GM12878 (cell line): ENCODE measurements at regions not wholly inside any gene's neighbourhood (a gene's known extent, or its start where the extent isn't known, plus 50 kb on each side); places are given as distances from the start of the nearest gene placed in this dataset.

Experiments
- ATAC-seq: fragments of 200-7000 bp; cut with Tn5 transposase; 3 replicates; pipeline ENCODE4 v1.9.1; 2020; ENCODE audit warnings: mild to moderate bottlenecking, moderate library complexity
- BruUV-seq: library from RNA; stranded (reverse); fragments of 400-500 nt; replicated peaks from 2 replicates; lab custom pipeline; 2021; lab: Mats Ljungman, UMichigan
- CTCF ChIA-PET: fragments of 300-600 bp; sonication (Branson Sonifier 250); formaldehyde crosslinking; extraction: SDS; loops from one replicate; lab custom pipeline; 2021; ENCODE audit warnings: inconsistent platforms; lab: Yijun Ruan, JAX
- POLR2A ChIA-PET: fragments of 350-600 bp; formaldehyde crosslinking; extraction: SDS; loops from one replicate; lab custom pipeline; 2021; ENCODE audit warnings: inconsistent platforms; lab: Charles Lee
- RAD21 ChIA-PET: fragments of 300-600 bp; sonication (Branson Sonifier 250); formaldehyde crosslinking; loops from one replicate; lab custom pipeline; 2023; ENCODE audit warnings: antibody characterized with exemption; ENCODE audit not compliant: unreplicated experiment; lab: Charles Lee
- SMC1A ChIA-PET: fragments of 300-600 bp; sonication (Branson Sonifier 250); formaldehyde crosslinking; loops from one replicate; lab custom pipeline; 2023; ENCODE audit not compliant: unreplicated experiment, uncharacterized antibody; lab: Charles Lee
- DNase-seq: peaks from one replicate; pipeline ENCODE4 v3.0.0-alpha.2; 2011; ENCODE audit warnings: low read depth, low spot score
- FAIRE-seq: peaks from 3 replicates; lab custom pipeline; 2011; peaks lifted over from hg19 to GRCh38; lab: Jason Lieb, UNC
- H2AFZ ChIP-seq: 2 replicates; pipeline ENCODE4 v1.6.0; 2011; ENCODE audit warnings: low read depth, low read length, control low read depth; ENCODE audit not compliant: control insufficient read depth
- H3K27ac ChIP-seq: 2 replicates; pipeline ENCODE4 v1.5.1; 2011; ENCODE audit warnings: control low read depth; ENCODE audit not compliant: control insufficient read depth, insufficient read depth
- H3K27me3 ChIP-seq, 2 experiments: replicated peaks in 1 of 2; 2 replicates each; pipeline versions ENCODE4 v1.6.0 to v1.6.1; 2011; ENCODE audit warnings: low read length in 1 of 2; ENCODE audit not compliant: control insufficient read depth in 2 of 2, insufficient read depth in 2 of 2
- H3K36me3 ChIP-seq, 2 experiments: 2 replicates each; pipeline ENCODE4 v1.5.1; 2011; ENCODE audit warnings: low read length in 1 of 2; ENCODE audit not compliant: control insufficient read depth in 2 of 2, insufficient read depth in 2 of 2
- H3K4me1 ChIP-seq: 2 replicates; pipeline ENCODE4 v1.6.1; 2011; ENCODE audit warnings: mild to moderate bottlenecking, low read length, moderate library complexity, mixed read lengths; ENCODE audit not compliant: control insufficient read depth, insufficient read depth
- H3K4me2 ChIP-seq: 2 replicates; pipeline ENCODE4 v1.6.0; 2011; ENCODE audit warnings: control low read depth; ENCODE audit not compliant: control insufficient read depth, insufficient read depth
- H3K4me3 ChIP-seq: fragments of 200-600 bp; sonication (generic); 2 replicates; pipeline ENCODE4 v1.5.1; 2016
- H3K79me2 ChIP-seq: 2 replicates; pipeline ENCODE4 v1.6.0; 2011; ENCODE audit warnings: low read length; ENCODE audit not compliant: control insufficient read depth, insufficient read depth
- H3K9ac ChIP-seq: 2 replicates; pipeline ENCODE4 v1.8.0; 2011; ENCODE audit warnings: low read length, control low read depth, mixed read lengths; ENCODE audit not compliant: control insufficient read depth, insufficient read depth
- H3K9me3 ChIP-seq: replicated peaks from 3 replicates; pipeline ENCODE4 v1.5.1; 2011; ENCODE audit warnings: mild to moderate bottlenecking, low read length; ENCODE audit not compliant: control insufficient read depth, insufficient read depth
- H4K20me1 ChIP-seq: 2 replicates; pipeline ENCODE4 v1.6.0; 2011; ENCODE audit not compliant: control insufficient read depth, insufficient read depth
- CHD2 ChIP-seq: IDR thresholded peaks from 2 replicates; pipeline ENCODE4 v1.6.1; 2011; ENCODE audit warnings: low read depth, low read length, improper control_type of control experiment, borderline replicate concordance
- CREB1 ChIP-seq: IDR thresholded peaks from 2 replicates; pipeline ENCODE4 v1.6.1; 2012; ENCODE audit warnings: low read depth, mild to moderate bottlenecking, inconsistent platforms
- FOS ChIP-seq: IDR thresholded peaks from 3 replicates; pipeline ENCODE4 v1.6.1; 2011; ENCODE audit warnings: borderline replicate concordance; ENCODE audit not compliant: insufficient read length; ENCODE audit errors: extremely low read depth
- FOXM1 ChIP-seq: IDR thresholded peaks from 2 replicates; pipeline ENCODE4 v1.6.1; 2012; ENCODE audit warnings: low read depth, mild to moderate bottlenecking, inconsistent platforms, low read length, moderate library complexity
- GATAD2B ChIP-seq: fragments of 450-650 bp; conservative IDR thresholded peaks from 2 replicates; pipeline ENCODE4 v1.6.1; 2017; ENCODE audit warnings: low read depth, mild to moderate bottlenecking, moderate library complexity
- MXI1 ChIP-seq: fragments of 150-350 bp; IDR thresholded peaks from 2 replicates; pipeline ENCODE4 v1.6.1; 2011; ENCODE audit warnings: low read depth, mild to moderate bottlenecking, inconsistent platforms, low read length, improper control_type of control experiment
- NFYB ChIP-seq: IDR thresholded peaks from 2 replicates; pipeline ENCODE4 v1.6.1; 2011; ENCODE audit warnings: low read depth, mild to moderate bottlenecking, low read length, improper control_type of control experiment, moderate library complexity; ENCODE audit not compliant: insufficient read depth
- NR2C1 ChIP-seq: fragments of 450-650 bp; IDR thresholded peaks from 2 replicates; pipeline ENCODE4 v1.6.1; 2017; ENCODE audit warnings: antibody characterized with exemption, mild to moderate bottlenecking, moderate library complexity
- NR2C2 ChIP-seq: IDR thresholded peaks from 2 replicates; pipeline ENCODE4 v1.6.1; 2011; ENCODE audit warnings: borderline replicate concordance, low read depth; ENCODE audit not compliant: control insufficient read depth, insufficient read length
- PML ChIP-seq: IDR thresholded peaks from 2 replicates; pipeline ENCODE4 v1.6.1; 2012; ENCODE audit warnings: low read length, inconsistent platforms
- POLR2A ChIP-seq: IDR thresholded peaks from 2 replicates; pipeline ENCODE4 v1.6.1; 2011; ENCODE audit warnings: low read depth, mild to moderate bottlenecking, low read length
- POLR2AphosphoS5 ChIP-seq: IDR thresholded peaks from 2 replicates; pipeline ENCODE4 v1.6.1; 2011; ENCODE audit warnings: mild to moderate bottlenecking, low read length, inconsistent platforms
- RAD51 ChIP-seq: fragments of 450-650 bp; IDR thresholded peaks from 2 replicates; pipeline ENCODE4 v1.6.1; 2016; ENCODE audit warnings: moderate library complexity, mild to moderate bottlenecking, inconsistent platforms
- RELA ChIP-seq: fragments of 450-650 bp; IDR thresholded peaks from 2 replicates; pipeline ENCODE4 v1.8.0; 2014; ENCODE audit warnings: borderline replicate concordance; ENCODE audit not compliant: partially characterized antibody
- SMARCA5 ChIP-seq: fragments of 450-650 bp; IDR thresholded peaks from 2 replicates; pipeline ENCODE4 v1.6.1; 2017; ENCODE audit warnings: mild to moderate bottlenecking
- TAF1 ChIP-seq: IDR thresholded peaks from 2 replicates; pipeline ENCODE4 v1.6.1; 2011; ENCODE audit warnings: mild to moderate bottlenecking, low read depth, low read length, borderline replicate concordance
- USF2 ChIP-seq: IDR thresholded peaks from 2 replicates; pipeline ENCODE4 v1.6.1; 2011; ENCODE audit warnings: low read depth, low read length, improper control_type of control experiment, borderline replicate concordance
- ZNF24 ChIP-seq: fragments of 450-650 bp; IDR thresholded peaks from 2 replicates; pipeline ENCODE4 v1.6.1; 2017; ENCODE audit warnings: antibody characterized with exemption, mild to moderate bottlenecking
- ZZZ3 ChIP-seq: IDR thresholded peaks from 2 replicates; pipeline ENCODE4 v1.6.1; 2011; ENCODE audit warnings: low read depth; ENCODE audit not compliant: control insufficient read depth, insufficient read length
- WGBS: methylation state at CpG from one replicate; pipeline ENCODE4 v1.1.6; 2016; ENCODE audit warnings: low lambda C conversion rate; ENCODE audit not compliant: insufficient replicate concordance, insufficient coverage; ENCODE audit errors: missing lambda C conversion rate; 5-methylcytosine and 5-hydroxymethylcytosine counted together
- in situ Hi-C: fragments of 300-500 bp; cut with MboI; formaldehyde crosslinking; loops from 9 replicates; pipeline ENCODE4 v1.14.3; 2018; ENCODE audit warnings: mixed read lengths
- intact Hi-C: fragments of 100-400 bp; cut with micrococcal nuclease; formaldehyde crosslinking; loops from one replicate; pipeline ENCODE4 v1.14.2; 2022; ENCODE audit not compliant: unreplicated experiment
- TF ChIP-seq, protein P1 (sequence below): fragments of 450-650 bp; IDR thresholded peaks from 2 replicates; pipeline ENCODE4 v1.6.1; 2017; ENCODE audit warnings: borderline replicate concordance
- TF ChIP-seq, protein P2 (sequence below): fragments of 450-650 bp; formaldehyde crosslinking; IDR thresholded peaks from 2 replicates; pipeline ENCODE4 v1.4.0; 2022; ENCODE audit warnings: mild to moderate bottlenecking, moderate library complexity

DNA sequence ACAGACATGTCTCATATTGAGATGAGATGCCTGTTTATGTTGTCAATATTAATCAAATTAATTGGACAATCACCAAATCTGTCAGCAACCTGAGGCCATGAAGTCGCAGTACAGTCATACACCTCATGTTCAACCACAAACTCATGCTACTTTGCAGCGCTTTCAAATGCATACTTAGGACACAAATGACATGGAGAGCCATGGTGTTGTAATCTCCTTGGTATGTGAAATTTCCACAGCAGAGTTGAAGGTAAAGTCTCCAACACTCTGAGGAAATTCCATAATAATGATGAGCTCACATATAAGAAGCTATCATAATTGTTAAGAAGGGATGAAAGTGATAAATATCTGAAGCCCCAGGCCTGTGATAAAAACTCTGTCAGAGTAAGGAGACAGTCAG lies 873.9 kb downstream of the MCTP2 start (continued):
- TF ChIP-seq POLR2AphosphoS5 (no peak), FOS (no peak), ZNF24 (no peak), NR2C1 (no peak)

- H3K4me1 ChIP-seq, result no peaks in the 10 kb centered on the region
- no peak overlapping the region for H2AFZ ChIP-seq
- no peak overlapping the region for H3K4me3 ChIP-seq
- no peaks in the 10 kb centered on the region for H3K79me2 ChIP-seq
- no peaks in the 10 kb centered on the region for H4K20me1 ChIP-seq
- H3K27me3 ChIP-seq, result no peaks in the 10 kb centered on the region
- no peaks in the 10 kb centered on the region for H3K36me3 ChIP-seq
- CTCF ChIA-PET, result no interaction called here
- no peak overlapping the region for H3K27ac ChIP-seq
- DNase-seq (no peak), ATAC-seq (no peak), FAIRE-seq (no peak)
- TF ChIP-seq CHD2, result no peak
- TF ChIP-seq NFYB, result no peak
- no peak for TF ChIP-seq TAF1
- TF ChIP-seq, protein P1, sequence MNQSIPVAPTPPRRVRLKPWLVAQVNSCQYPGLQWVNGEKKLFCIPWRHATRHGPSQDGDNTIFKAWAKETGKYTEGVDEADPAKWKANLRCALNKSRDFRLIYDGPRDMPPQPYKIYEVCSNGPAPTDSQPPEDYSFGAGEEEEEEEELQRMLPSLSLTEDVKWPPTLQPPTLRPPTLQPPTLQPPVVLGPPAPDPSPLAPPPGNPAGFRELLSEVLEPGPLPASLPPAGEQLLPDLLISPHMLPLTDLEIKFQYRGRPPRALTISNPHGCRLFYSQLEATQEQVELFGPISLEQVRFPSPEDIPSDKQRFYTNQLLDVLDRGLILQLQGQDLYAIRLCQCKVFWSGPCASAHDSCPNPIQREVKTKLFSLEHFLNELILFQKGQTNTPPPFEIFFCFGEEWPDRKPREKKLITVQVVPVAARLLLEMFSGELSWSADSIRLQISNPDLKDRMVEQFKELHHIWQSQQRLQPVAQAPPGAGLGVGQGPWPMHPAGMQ, result no peak
- no peak for TF ChIP-seq MXI1
- no peak for TF ChIP-seq RELA
- no peak for TF ChIP-seq PML
- TF ChIP-seq GATAD2B, result no peak
- TF ChIP-seq FOXM1, result no peak
- TF ChIP-seq ZZZ3, result no peak
- TF ChIP-seq SMARCA5, result no peak
- TF ChIP-seq RAD51, result no peak
- TF ChIP-seq USF2, result no peak
- no peak for TF ChIP-seq CREB1
- TF ChIP-seq, protein P2, sequence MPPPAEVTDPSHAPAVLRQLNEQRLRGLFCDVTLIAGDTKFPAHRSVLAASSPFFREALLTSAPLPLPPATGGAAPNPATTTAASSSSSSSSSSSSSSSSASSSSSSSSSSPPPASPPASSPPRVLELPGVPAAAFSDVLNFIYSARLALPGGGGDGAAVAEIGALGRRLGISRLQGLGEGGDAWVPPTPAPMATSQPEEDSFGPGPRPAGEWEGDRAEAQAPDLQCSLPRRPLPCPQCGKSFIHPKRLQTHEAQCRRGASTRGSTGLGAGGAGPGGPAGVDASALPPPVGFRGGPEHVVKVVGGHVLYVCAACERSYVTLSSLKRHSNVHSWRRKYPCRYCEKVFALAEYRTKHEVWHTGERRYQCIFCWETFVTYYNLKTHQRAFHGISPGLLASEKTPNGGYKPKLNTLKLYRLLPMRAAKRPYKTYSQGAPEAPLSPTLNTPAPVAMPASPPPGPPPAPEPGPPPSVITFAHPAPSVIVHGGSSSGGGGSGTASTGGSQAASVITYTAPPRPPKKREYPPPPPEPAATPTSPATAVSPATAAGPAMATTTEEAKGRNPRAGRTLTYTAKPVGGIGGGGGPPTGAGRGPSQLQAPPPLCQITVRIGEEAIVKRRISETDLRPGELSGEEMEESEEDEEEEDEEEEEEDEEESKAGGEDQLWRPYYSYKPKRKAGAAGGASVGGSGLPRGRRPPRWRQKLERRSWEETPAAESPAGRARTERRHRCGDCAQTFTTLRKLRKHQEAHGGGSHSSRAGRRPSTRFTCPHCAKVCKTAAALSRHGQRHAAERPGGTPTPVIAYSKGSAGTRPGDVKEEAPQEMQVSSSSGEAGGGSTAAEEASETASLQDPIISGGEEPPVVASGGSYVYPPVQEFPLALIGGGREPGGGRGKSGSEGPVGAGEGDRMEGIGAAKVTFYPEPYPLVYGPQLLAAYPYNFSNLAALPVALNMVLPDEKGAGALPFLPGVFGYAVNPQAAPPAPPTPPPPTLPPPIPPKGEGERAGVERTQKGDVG (CRISPR knock-in tag), result no peak
- no peak for TF ChIP-seq POLR2A
- TF ChIP-seq NR2C2, result no peak
- no peak overlapping the region for H3K9ac ChIP-seq
- SMC1A ChIA-PET, result no interaction called here
- H3K4me2 ChIP-seq, result no peak overlapping the region
- intact Hi-C loops (no loop called here), in situ Hi-C loops (no loop called here)
- RAD21 ChIA-PET, result no interaction called here
- no peaks in the 10 kb centered on the region for H3K9me3 ChIP-seq
- WGBS, result 0% methylated on average over 2 of the region's 2 CpGs
- POLR2A ChIA-PET, result no interaction called here
- no TSS peak for BruUV-seq
Measured at GRCh38 chr15:95106801-95107200, 875.4 kb downstream of the MCTP2 start.
